ENCODE measurements at regions not wholly inside any gene's neighbourhood (a gene's known extent, or its start where the extent isn't known, plus 50 kb on each side); places are given as distances from the start of the nearest gene placed in this dataset.
A peak's percentile ranks its signal among the peaks of the same experiment; 100 is the strongest.
"Not testable (repeated sequence)": the region's sequence is repeated elsewhere in the genome, so short reads cannot be mapped to it uniquely, and the experiment has no call there.

DNA sequence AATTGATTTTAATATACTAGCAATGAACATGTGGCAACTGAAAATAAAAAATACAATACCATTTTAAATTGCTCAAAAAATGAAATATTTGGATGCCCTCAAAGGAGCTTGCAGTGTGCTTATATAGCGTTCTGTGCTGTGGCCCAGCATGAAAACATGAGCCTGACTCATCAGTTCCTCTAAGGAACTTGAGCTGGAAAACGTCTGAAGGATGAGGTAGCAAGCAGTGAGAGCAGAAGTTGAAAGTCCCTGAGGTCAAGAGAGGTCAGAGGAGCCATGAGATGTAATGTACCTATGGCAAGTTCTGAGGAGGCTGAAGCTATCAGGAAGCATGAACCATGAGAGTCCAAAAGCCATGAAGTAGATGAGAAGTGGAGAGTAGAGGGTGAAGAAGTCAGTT, 59.7 kb downstream of the HMGB3 start:
- DNase-seq (ENCODE audit: low read depth in 2 of 2): no peak

DNA sequence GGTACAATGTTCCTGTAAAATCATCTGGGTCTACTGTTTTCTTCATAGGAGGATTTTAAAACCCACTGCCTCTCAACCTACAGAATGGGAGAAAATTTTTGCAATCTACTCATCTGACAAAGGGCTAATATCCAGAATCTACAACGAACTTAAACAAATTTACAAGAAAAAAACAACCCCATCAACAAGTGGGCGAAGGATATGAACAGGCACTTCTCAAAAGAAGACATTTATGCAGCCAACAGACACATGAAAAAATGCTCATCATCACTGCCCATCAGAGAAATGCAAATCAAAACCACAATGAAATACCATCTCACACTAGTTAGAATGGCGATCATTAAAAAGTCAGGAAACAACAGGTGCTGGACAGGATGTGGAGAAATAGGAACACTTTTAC, 83.2 kb downstream of the HMGB3 start:
- DNase-seq (ENCODE audit: low read depth in 2 of 2): not testable (repeated sequence)

DNA sequence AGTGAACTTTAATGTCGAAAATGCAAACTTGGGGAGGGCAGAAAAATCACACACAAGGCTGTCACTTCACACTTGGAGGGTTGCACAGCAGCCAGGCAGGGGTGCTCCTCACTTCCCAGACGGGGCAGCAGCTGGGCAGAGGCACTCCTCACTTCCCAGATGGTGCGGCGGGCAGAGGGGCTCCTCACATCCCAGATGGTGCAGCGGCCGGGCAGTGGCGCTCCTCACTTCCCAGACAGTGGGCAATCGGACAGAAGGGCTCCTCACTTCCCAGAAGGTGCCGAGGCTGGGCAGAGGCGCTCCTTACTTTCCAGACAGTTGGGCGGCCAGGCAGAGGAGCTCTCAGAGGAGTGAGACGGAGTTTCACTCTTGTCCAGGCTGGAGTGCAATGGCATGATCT, 90.6 kb downstream of the HMGB3 start:
- DNase-seq (ENCODE audit: low read depth in 2 of 2): no peak

DNA sequence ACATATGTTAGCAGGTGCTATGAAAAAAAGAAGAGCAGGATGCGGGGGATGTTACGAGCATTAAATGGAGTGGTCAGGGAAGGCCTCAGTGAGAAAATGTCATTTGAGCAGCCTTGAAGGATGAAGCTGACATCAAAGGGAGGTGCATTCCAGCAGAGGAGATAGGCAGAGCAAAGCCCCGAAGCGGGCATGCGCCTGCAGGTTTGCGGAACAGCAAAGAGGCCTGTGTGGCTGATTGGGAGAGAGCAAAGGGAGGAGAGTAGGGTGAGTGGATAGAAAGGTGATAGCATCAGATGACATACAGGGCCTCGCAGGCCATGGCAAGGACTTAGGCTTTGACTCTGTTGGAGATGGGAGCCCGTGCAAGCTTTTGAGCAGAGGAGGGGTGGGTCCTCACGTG, 95.4 kb upstream of the GPR50 start:
- DNase-seq (ENCODE audit: low read depth in 2 of 2): no peak

DNA sequence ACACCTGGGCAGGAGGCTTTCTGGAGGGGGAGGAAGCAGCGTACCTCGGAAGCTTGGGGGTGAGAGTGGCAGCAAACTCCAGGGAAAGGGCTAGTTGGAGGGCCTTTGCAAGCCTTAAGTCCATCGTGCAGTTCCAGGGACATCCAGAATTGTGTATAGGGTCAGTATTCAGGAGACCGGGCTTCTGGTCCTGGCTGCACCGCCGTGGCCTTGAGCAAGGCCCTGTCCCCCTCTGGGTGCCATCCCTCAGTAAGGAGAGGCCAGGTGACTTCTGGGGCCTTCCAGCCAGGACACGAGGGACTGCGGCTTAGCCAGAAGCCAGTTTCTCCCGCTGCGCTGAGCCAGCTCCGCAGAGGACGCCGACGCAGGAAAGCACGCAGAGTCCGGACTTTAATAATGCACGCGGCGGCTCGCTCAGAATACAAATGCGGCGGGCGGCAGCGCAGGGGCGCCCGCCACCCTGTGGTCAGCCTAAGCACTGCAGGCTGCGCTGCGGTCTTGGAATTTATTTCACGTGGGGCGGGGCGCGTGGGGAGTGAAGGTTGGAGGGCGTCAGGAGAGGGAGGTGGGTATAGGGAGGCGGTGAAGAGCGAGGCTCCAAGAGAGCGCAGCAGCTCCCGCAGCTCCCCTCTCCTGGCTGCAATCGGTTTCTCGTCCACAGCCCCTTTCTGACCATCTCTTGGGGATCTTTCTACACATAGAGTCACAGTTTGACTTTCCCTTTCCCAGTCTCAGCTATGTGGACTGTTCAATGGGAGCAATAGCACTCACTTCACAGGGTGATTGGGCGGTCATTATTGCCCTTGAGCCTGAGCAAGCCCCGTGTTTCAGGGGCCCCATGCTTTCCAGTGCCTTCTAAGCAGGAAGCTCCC, 94.1 kb upstream of the GPR50 start:
- peak; percentile 40 to 57 for DNase-seq (ENCODE audit: low read depth in 2 of 2)

DNA sequence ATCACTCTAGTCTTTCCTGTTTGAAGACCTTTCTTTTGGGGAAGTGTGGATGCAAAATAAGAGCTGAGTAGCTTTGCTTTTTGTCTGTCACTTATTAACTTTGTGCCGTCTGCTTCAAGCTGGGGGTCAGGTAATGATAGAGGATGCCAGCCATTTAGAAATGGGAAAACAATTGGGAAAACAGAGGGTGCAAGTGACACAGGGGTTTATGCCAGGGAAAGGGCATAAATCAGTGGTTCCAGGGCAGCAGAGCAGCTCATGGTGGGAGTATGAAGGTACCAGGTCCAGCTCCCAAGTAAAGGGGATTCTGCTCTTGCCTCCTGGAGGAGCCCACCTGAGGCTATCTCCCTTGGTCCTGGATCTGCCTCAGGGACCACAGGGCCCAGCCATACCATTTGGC, 91.9 kb upstream of the GPR50 start:
- DNase-seq (ENCODE audit: low read depth in 2 of 2): no peak

DNA sequence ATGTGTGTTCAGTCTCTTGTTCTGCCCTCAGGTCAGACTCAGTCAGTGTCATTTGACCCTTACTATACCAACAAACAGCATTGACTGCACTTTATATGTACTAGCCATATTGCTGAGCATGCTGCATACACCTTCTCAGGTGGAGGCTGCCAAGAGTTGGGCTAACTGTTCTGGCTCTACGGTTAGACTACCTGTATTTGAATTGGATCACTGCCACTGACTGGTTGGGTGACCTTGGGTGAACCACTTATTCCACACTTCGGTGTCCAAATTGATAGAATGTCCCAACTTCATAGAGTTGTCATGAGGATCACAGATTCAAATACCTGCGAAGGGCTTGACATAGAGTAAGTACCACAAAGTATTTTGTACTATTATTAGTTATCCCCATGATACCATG, 91.2 kb upstream of the GPR50 start:
- no peak for DNase-seq (ENCODE audit: low read depth in 2 of 2)

DNA sequence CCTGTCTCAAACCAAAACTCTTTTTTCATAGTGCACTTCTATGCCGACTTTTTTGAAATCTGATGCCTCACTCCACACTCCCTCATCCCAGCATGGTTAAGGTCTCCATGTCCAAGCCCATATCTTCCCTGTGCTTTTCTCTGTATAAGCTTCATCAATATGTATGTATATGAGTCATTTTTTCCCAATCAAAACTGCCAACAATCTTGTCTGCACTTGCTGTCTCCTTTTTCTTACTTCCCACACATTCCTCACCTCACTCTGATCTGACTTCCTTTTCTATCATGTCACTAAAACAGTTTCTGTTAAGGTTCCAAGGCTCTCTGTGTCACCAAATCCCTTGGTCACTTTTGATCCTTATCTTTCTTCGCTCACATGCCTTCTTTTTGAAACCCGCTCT, 88.2 kb upstream of the GPR50 start:
- no peak for DNase-seq (ENCODE audit: low read depth in 2 of 2)

DNA sequence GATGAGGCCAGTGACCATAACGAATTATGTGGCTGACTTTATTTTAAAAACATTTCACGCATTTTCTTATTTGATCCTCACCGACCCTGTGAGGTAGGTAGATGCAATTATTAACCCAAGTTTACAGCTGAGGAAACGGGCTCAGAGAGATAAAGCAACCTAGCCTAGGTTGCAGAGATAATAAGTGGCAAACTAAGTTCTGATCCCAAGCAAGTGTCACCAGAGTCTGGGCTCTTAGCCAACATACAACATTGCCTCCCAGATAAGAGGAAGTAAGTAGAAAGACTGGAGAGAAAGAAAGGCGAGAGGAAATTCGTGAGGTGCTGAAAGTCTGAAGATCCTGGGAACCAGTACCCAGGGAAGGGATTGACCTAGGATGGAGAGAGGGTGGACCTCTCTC, 77.4 kb upstream of the GPR50 start:
- no peak for DNase-seq (ENCODE audit: low read depth in 2 of 2)

DNA sequence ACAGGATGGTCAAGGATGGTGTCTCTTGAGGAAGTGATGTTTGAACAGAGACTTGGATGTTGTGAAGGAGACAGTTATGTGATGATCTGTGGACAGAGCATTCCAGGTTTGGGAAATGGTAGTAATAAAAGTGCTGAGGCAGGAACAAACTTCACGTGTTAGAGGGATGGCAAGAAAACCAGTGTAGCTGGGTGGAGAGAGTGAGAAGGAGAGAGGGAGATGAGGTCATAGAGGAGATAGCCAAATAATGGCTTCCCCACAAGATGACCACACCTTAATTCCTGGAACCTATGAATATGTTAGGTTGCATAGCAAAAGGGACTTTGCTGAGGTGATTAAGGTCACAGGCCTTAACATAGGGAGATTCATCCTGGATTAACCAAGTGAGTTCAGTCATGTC, 75.6 kb upstream of the GPR50 start:
- DNase-seq (ENCODE audit: low read depth in 2 of 2): no peak

DNA sequence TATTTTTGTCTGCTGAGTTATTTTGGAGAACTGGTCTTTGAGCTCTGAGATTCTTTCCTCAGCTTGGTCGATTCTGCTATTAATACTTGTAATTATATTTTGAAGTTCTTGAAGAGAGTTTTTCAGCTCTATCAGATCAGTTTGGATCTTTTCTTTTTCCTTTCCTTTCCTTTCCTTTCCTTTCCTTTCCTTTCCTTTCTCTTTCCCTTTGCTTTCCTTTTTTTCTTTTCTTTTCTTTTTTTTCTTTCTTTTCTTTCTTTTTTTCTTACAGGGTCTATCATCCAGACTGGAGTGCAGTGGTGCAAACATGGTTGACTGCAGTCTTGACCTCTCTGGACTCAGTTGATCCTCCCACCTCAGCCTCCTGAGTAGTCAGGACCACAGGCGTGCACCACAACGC, 63.2 kb upstream of the GPR50 start:
- DNase-seq (ENCODE audit: low read depth in 2 of 2): not testable (repeated sequence)

All from lung microvascular endothelial cell (primary cell).